ENCODE measurements at regions not wholly inside any gene's neighbourhood (a gene's known extent, or its start where the extent isn't known, plus 50 kb on each side); places are given as distances from the start of the nearest gene placed in this dataset.

GRCh38 chr20:40265825-40266533 is 423.1 kb downstream of the MAFB start:
- no peak overlapping the region for H3K4me3 Mint-ChIP-seq
- Histone ChIP-seq H3K4me3 (ENCODE audit: low read length) (no peak overlapping the region), H3K36me3 (ENCODE audit: control insufficient read depth in 2 of 3, insufficient read depth in 3 of 3, low read length in 3 of 3) (no peaks in the 10 kb centered on the region), H3K9me3 (ENCODE audit: control insufficient read depth in 2 of 3, low read length in 3 of 3) (no peaks in the 10 kb centered on the region), H3K27me3 (ENCODE audit: control insufficient read depth in 2 of 2, insufficient read depth in 2 of 2, low read length in 2 of 2) (no peaks in the 10 kb centered on the region), H3K4me1 (ENCODE audit: control insufficient read depth in 2 of 2, insufficient read depth in 2 of 2, low read length in 2 of 2) (no peaks in the 10 kb centered on the region), H3K27ac (ENCODE audit: low read depth, low read length) (no peak overlapping the region)
- H3K36me3 Mint-ChIP-seq: no peaks in the 10 kb centered on the region
- ATAC-seq: no peak
- ChIA-PET CTCF (no interaction called here), POLR2A (no interaction called here)
- intact Hi-C loops (cut with micrococcal nuclease): no loop called here
- H3K9me3 Mint-ChIP-seq: peaks cover 0 to 3% (median 0%) of the 10 kb centered on the region in 11 donors
- H3K27me3 Mint-ChIP-seq: peaks cover 0 to 8% (median 0%) of the 10 kb centered on the region in 5 donors
- DNase-seq: no peak
- H3K4me1 Mint-ChIP-seq: peaks cover 0 to 2% (median 0%) of the 10 kb centered on the region in 7 donors
- H3K27ac Mint-ChIP-seq: no peak overlapping the region

DNA sequence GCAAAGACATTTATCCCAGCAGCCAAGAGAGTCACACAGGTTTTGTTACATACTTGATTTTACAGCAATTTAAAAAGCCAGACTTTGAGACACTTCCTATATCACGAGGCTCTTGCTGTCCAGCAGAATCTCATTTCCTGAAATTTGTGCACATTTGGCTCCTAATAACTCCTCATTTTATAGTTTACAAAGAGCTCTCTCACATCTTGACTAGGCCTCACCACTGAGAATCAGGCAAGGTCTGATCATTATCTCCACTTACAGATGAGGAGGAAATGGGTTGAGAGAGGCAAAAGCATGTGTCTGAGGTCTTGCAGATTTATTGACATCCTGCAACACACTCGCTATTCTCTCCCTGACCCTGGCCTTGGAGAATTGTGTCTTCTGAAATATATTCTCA is 426.8 kb downstream of the MAFB start:
- H3K36me3 Mint-ChIP-seq: no peaks in the 10 kb centered on the region
- DNase-seq (no peak), ATAC-seq (no peak)
- no peak overlapping the region for H3K4me3 ChIP-seq (ENCODE audit: low read length)
- H3K4me3 Mint-ChIP-seq: no peak overlapping the region
- peaks cover 0 to 4% (median 0%) of the 10 kb centered on the region in 11 donors for H3K9me3 Mint-ChIP-seq
- peaks cover 0 to 2% (median 0%) of the 10 kb centered on the region in 7 donors for H3K4me1 Mint-ChIP-seq
- H3K27me3 ChIP-seq (ENCODE audit: control insufficient read depth in 2 of 2, insufficient read depth in 2 of 2, low read length in 2 of 2): no peaks in the 10 kb centered on the region
- H3K27ac ChIP-seq (ENCODE audit: low read depth, low read length): no peak overlapping the region
- POLR2A ChIA-PET: no interaction called here
- H3K4me1 ChIP-seq (ENCODE audit: control insufficient read depth in 2 of 2, insufficient read depth in 2 of 2, low read length in 2 of 2): no peaks in the 10 kb centered on the region
- CTCF ChIA-PET: no interaction called here
- no peaks in the 10 kb centered on the region for H3K9me3 ChIP-seq (ENCODE audit: control insufficient read depth in 2 of 3, low read length in 3 of 3)
- intact Hi-C loops (cut with micrococcal nuclease): no loop called here
- no peaks in the 10 kb centered on the region for H3K36me3 ChIP-seq (ENCODE audit: control insufficient read depth in 2 of 3, insufficient read depth in 3 of 3, low read length in 3 of 3)
- no peak overlapping the region for H3K27ac Mint-ChIP-seq
- peaks cover 0 to 8% (median 3%) of the 10 kb centered on the region in 5 donors for H3K27me3 Mint-ChIP-seq

GRCh38 chr20:40258931-40259330 is 430.1 kb downstream of the MAFB start:
- Histone ChIP-seq H3K27ac (ENCODE audit: low read depth, low read length) (no peak overlapping the region), H3K4me1 (ENCODE audit: control insufficient read depth in 2 of 2, insufficient read depth in 2 of 2, low read length in 2 of 2) (no peaks in the 10 kb centered on the region), H3K4me3 (ENCODE audit: low read length) (no peak overlapping the region), H3K9me3 (ENCODE audit: control insufficient read depth in 2 of 3, low read length in 3 of 3) (no peaks in the 10 kb centered on the region), H3K27me3 (ENCODE audit: control insufficient read depth in 2 of 2, insufficient read depth in 2 of 2, low read length in 2 of 2) (no peaks in the 10 kb centered on the region), H3K36me3 (ENCODE audit: control insufficient read depth in 2 of 3, insufficient read depth in 3 of 3, low read length in 3 of 3) (no peaks in the 10 kb centered on the region)
- DNase-seq: no peak
- CTCF ChIA-PET: no interaction called here
- no peak for ATAC-seq
- POLR2A ChIA-PET: no interaction called here
- no peaks in the 10 kb centered on the region for H3K36me3 Mint-ChIP-seq
- H3K4me3 Mint-ChIP-seq: no peak overlapping the region
- H3K4me1 Mint-ChIP-seq: peaks cover 0 to 2% (median 0%) of the 10 kb centered on the region in 7 donors
- H3K9me3 Mint-ChIP-seq: peaks cover 0 to 10% (median 0%) of the 10 kb centered on the region in 11 donors
- intact Hi-C loops (cut with micrococcal nuclease): no loop called here
- H3K27ac Mint-ChIP-seq: no peak overlapping the region
- peaks cover 0 to 17% (median 8%) of the 10 kb centered on the region in 5 donors for H3K27me3 Mint-ChIP-seq

DNA sequence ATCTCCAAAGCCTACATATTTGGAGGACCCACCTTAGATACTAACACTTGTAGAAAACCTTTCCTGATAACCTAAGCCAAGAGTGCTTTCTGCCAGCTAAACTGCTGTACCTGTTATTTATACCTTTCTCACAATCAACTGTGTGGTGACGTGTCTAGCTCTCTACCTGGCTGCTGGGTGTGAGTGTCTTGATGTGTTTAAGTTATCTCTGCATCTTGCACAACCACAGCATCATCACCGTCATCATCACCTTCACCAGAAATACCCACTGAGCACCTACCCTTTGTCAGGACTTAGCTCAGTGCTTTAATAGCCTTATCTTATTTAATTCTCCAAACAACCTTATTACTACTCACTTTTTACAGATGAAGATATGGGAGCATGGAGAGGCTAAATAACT is 431.3 kb downstream of the MAFB start:
- ChIA-PET CTCF (no interaction called here), POLR2A (no interaction called here)
- no peaks in the 10 kb centered on the region for H3K36me3 ChIP-seq (ENCODE audit: control insufficient read depth in 2 of 3, insufficient read depth in 3 of 3, low read length in 3 of 3)
- no peaks in the 10 kb centered on the region for H3K4me1 ChIP-seq (ENCODE audit: control insufficient read depth in 2 of 2, insufficient read depth in 2 of 2, low read length in 2 of 2)
- no peak overlapping the region for H3K4me3 ChIP-seq (ENCODE audit: low read length)
- H3K27ac ChIP-seq (ENCODE audit: low read depth, low read length): no peak overlapping the region
- Mint-ChIP-seq H3K4me1 (no peaks in the 10 kb centered on the region), H3K27ac (no peak overlapping the region), H3K36me3 (no peaks in the 10 kb centered on the region), H3K27me3 (peaks cover 0 to 15% (median 8%) of the 10 kb centered on the region in 5 donors), H3K9me3 (peaks cover 0 to 10% (median 0%) of the 10 kb centered on the region in 11 donors), H3K4me3 (no peak overlapping the region)
- DNase-seq (no peak), ATAC-seq (no peak)
- no peaks in the 10 kb centered on the region for H3K9me3 ChIP-seq (ENCODE audit: control insufficient read depth in 2 of 3, low read length in 3 of 3)
- intact Hi-C loops (cut with micrococcal nuclease): no loop called here
- no peaks in the 10 kb centered on the region for H3K27me3 ChIP-seq (ENCODE audit: control insufficient read depth in 2 of 2, insufficient read depth in 2 of 2, low read length in 2 of 2)

- H3K36me3 Mint-ChIP-seq: peaks cover 0 to 3% (median 0%) of the 10 kb centered on the region in 5 donors
- ATAC-seq: no peak
- H3K9me3 Mint-ChIP-seq: peaks cover 0 to 14% (median 3%) of the 10 kb centered on the region in 11 donors
- no peaks in the 10 kb centered on the region for H3K36me3 ChIP-seq (ENCODE audit: control insufficient read depth in 2 of 3, insufficient read depth in 3 of 3, low read length in 3 of 3)
- no peak overlapping the region for H3K4me3 Mint-ChIP-seq
- H3K27ac Mint-ChIP-seq: no peak overlapping the region
- no peaks in the 10 kb centered on the region for H3K9me3 ChIP-seq (ENCODE audit: control insufficient read depth in 2 of 3, low read length in 3 of 3)
- H3K4me3 ChIP-seq (ENCODE audit: low read length): no peak overlapping the region
- no peak for DNase-seq
- intact Hi-C loops (cut with micrococcal nuclease): no loop called here
- CTCF ChIA-PET: no interaction called here
- H3K27me3 ChIP-seq (ENCODE audit: control insufficient read depth in 2 of 2, insufficient read depth in 2 of 2, low read length in 2 of 2): no peaks in the 10 kb centered on the region
- H3K27ac ChIP-seq (ENCODE audit: low read depth, low read length): no peak overlapping the region
- POLR2A ChIA-PET: no interaction called here
- H3K27me3 Mint-ChIP-seq: peaks cover 0 to 14% (median 10%) of the 10 kb centered on the region in 5 donors
- H3K4me1 Mint-ChIP-seq: no peaks in the 10 kb centered on the region
- no peaks in the 10 kb centered on the region for H3K4me1 ChIP-seq (ENCODE audit: control insufficient read depth in 2 of 2, insufficient read depth in 2 of 2, low read length in 2 of 2)
Measured at GRCh38 chr20:40255365-40255764, 433.7 kb downstream of the MAFB start.

GRCh38 chr20:40254023-40254772 is 434.8 kb downstream of the MAFB start:
- ChIA-PET CTCF (no interaction called here), POLR2A (no interaction called here)
- DNase-seq (no peak), ATAC-seq (no peak)
- H3K36me3 ChIP-seq (ENCODE audit: control insufficient read depth in 2 of 3, insufficient read depth in 3 of 3, low read length in 3 of 3): no peaks in the 10 kb centered on the region
- Mint-ChIP-seq H3K27ac (no peak overlapping the region), H3K4me3 (no peak overlapping the region), H3K4me1 (no peaks in the 10 kb centered on the region), H3K36me3 (peaks cover 0 to 3% (median 0%) of the 10 kb centered on the region in 5 donors), H3K27me3 (peaks cover 0 to 14% (median 10%) of the 10 kb centered on the region in 5 donors), H3K9me3 (peaks cover 0 to 14% (median 3%) of the 10 kb centered on the region in 11 donors)
- no peaks in the 10 kb centered on the region for H3K9me3 ChIP-seq (ENCODE audit: control insufficient read depth in 2 of 3, low read length in 3 of 3)
- H3K27ac ChIP-seq (ENCODE audit: low read depth, low read length): no peak overlapping the region
- H3K4me3 ChIP-seq (ENCODE audit: low read length): no peak overlapping the region
- H3K4me1 ChIP-seq (ENCODE audit: control insufficient read depth in 2 of 2, insufficient read depth in 2 of 2, low read length in 2 of 2): no peaks in the 10 kb centered on the region
- intact Hi-C loops (cut with micrococcal nuclease): no loop called here
- no peaks in the 10 kb centered on the region for H3K27me3 ChIP-seq (ENCODE audit: control insufficient read depth in 2 of 2, insufficient read depth in 2 of 2, low read length in 2 of 2)

Data from naive thymus-derived CD4-positive, alpha-beta T cell (primary cell).